Calu3 (cell line): ENCODE measurements at regions not wholly inside any gene's neighbourhood (a gene's known extent, or its start where the extent isn't known, plus 50 kb on each side); places are given as distances from the start of the nearest gene placed in this dataset.

Experiments
- BruUV-seq: library from RNA; stranded (reverse); fragments of 400-500 nt; replicated peaks from 2 replicates; lab custom pipeline; 2021; lab: Mats Ljungman, UMichigan
- CTCF ChIA-PET: fragments of 300-600 bp; sonication (Branson Sonifier 250); formaldehyde crosslinking; loops from one replicate; lab custom pipeline; 2022; ENCODE audit warnings: antibody characterized with exemption; lab: Charles Lee
- DNase-seq: peaks from one replicate; pipeline ENCODE4 v3.0.0; 2022
- H3K27ac Mint-ChIP-seq: one replicate; pipeline ENCODE4 v1.8.0; 2022; ENCODE audit warnings: mixed read lengths; ENCODE audit not compliant: unreplicated experiment
- H3K27me3 Mint-ChIP-seq: one replicate; pipeline ENCODE4 v1.8.0; 2022; ENCODE audit warnings: mixed read lengths; ENCODE audit not compliant: unreplicated experiment
- H3K36me3 Mint-ChIP-seq: one replicate; pipeline ENCODE4 v1.8.0; 2022; ENCODE audit warnings: mild to moderate bottlenecking, moderate library complexity, mixed read lengths; ENCODE audit not compliant: insufficient read depth, unreplicated experiment
- H3K4me1 Mint-ChIP-seq: one replicate; pipeline ENCODE4 v1.8.0; 2022; ENCODE audit warnings: mild to moderate bottlenecking, low read depth, mixed read lengths; ENCODE audit not compliant: unreplicated experiment
- H3K4me3 Mint-ChIP-seq: one replicate; pipeline ENCODE4 v1.8.0; 2022; ENCODE audit warnings: mild to moderate bottlenecking, low read depth, moderate library complexity, mixed read lengths; ENCODE audit not compliant: unreplicated experiment
- H3K9me3 Mint-ChIP-seq: one replicate; pipeline ENCODE4 v1.8.0; 2022; ENCODE audit warnings: low read depth, mixed read lengths; ENCODE audit not compliant: unreplicated experiment
- CTCF ChIP-seq: fragments of 200-600 bp; IDR thresholded peaks from one replicate; pipeline ENCODE4 v1.8.0; 2022; ENCODE audit warnings: antibody characterized with exemption; ENCODE audit not compliant: unreplicated experiment
- intact Hi-C: fragments of 100-400 bp; cut with micrococcal nuclease; formaldehyde crosslinking; loops from one replicate; pipeline ENCODE4 v1.10.0; 2022; ENCODE audit not compliant: unreplicated experiment

DNA sequence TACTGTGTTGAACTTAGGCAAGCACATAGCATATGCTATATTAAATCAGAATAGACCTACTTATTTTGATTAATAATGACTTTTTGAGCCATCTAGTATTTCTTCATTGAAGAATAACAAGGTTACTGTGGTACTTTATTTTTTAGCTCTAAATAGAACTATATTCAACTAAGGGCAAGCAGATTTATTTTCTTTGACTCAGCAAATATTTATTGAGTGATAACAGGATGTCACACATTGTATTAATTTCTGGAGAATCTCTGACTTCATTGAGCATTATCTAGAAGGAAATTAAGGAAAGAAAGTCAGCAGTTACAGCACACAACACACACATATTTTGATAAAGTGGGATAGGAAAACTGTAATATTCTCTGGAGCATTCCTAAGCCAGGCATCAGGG is 407.4 kb downstream of the CD109 start:
- Mint-ChIP-seq H3K27me3 (no peaks in the 10 kb centered on the region), H3K9me3 (peaks cover 7% of the 10 kb centered on the region), H3K36me3 (no peaks in the 10 kb centered on the region), H3K27ac (no peak overlapping the region), H3K4me1 (no peaks in the 10 kb centered on the region), H3K4me3 (no peak overlapping the region)
- DNase-seq: no peak
- BruUV-seq: no TSS peak
- CTCF ChIA-PET: no interaction called here
- intact Hi-C loops: no loop called here
- TF ChIP-seq CTCF: no peak

DNA sequence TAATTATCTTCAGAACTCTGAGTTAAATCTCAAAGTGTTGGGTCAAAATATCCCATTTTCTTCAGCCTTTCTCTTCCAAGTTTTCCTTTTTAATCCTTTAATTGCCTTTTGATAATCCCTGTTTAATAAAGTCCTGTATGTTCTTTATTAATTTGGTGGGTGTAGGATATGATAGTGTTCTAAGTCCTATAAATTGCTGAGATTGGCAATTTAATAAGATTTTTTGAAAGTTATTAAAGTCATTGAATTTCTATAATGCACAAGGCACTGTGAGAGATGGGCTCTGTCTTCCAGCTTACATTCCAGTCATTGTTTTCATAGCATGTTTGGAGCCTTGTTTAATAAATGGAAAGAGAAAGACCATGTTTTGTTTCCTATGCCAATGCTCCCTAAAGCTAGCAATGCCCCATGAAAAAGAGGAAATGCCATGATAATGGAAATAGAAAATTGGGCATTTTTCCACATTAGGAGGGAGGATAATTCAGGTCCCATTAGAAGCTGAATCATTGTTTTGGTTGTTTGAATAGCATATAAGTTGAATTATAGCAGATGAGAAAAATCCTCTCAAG is 404.8 kb downstream of the CD109 start:
- Mint-ChIP-seq H3K9me3 (peaks cover 9% of the 10 kb centered on the region), H3K4me1 (peaks cover 8% of the 10 kb centered on the region), H3K36me3 (no peaks in the 10 kb centered on the region), H3K27me3 (no peaks in the 10 kb centered on the region), H3K4me3 (no peak overlapping the region), H3K27ac (no peak overlapping the region)
- CTCF ChIA-PET: no interaction called here
- intact Hi-C loops: no loop called here
- DNase-seq: no peak
- TF ChIP-seq CTCF: no peak
- no TSS peak for BruUV-seq

DNA sequence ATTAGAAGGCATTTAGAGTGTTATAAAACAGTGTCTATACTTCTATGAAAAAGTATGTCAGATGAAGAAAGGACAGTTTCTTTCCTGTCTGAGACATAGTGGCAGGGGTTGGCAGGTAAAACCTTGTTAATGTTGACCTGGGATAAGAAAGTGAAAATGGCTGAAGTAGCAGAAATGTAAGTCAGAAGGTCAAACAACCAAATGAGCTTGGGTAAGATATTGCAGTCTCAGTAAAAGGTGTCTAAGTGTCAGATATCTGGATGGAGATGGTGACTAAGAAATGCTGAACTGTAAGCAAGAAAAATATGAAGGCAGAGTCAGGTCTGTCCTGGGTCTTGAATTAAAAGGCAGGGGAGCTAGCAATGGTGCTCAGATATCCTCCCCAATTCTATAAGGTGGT is 400.3 kb downstream of the CD109 start:
- BruUV-seq: no TSS peak
- CTCF ChIA-PET: no interaction called here
- Mint-ChIP-seq H3K36me3 (no peaks in the 10 kb centered on the region), H3K27me3 (no peaks in the 10 kb centered on the region), H3K9me3 (peaks cover 3% of the 10 kb centered on the region), H3K4me3 (no peak overlapping the region), H3K27ac (no peak overlapping the region), H3K4me1 (peaks cover 12% of the 10 kb centered on the region)
- TF ChIP-seq CTCF: no peak
- intact Hi-C loops: loop anchor here (10.0 kb wide), 1 partner anchor 228 kb away; no protein-coding TSS in a partner anchor
- DNase-seq: no peak

GRCh38 chr6:74093361-74093760 is 397.4 kb downstream of the CD109 start:
- no peak for TF ChIP-seq CTCF
- Mint-ChIP-seq H3K4me1 (peaks cover 12% of the 10 kb centered on the region), H3K9me3 (peaks cover 8% of the 10 kb centered on the region), H3K27ac (no peak overlapping the region), H3K36me3 (no peaks in the 10 kb centered on the region), H3K27me3 (no peaks in the 10 kb centered on the region), H3K4me3 (no peak overlapping the region)
- intact Hi-C loops: loop anchor here (10.0 kb wide), 1 partner anchor 231 kb away; no protein-coding TSS in a partner anchor
- CTCF ChIA-PET: interaction anchor here (1.2 kb wide), 1 partner anchor 1116 kb away, joined by 3 read pairs; no protein-coding TSS in a partner anchor
- no peak for DNase-seq
- no TSS peak for BruUV-seq
